GM18858 (cell line): ENCODE measurements at regions not wholly inside any gene's neighbourhood (a gene's known extent, or its start where the extent isn't known, plus 50 kb on each side); places are given as distances from the start of the nearest gene placed in this dataset.

Source experiments
- ATAC-seq: cut with Tn5 transposase; IDR thresholded peaks from one replicate; pipeline ENCODE4 v1.9.1; 2021; ENCODE audit not compliant: unreplicated experiment

GRCh38 chr4:18935659-18936345 lies 914.2 kb upstream of the LCORL start:
- ATAC-seq: no peak

- ATAC-seq: no peak
Measured at GRCh38 chr4:18934197-18934596, 912.6 kb upstream of the LCORL start.

DNA sequence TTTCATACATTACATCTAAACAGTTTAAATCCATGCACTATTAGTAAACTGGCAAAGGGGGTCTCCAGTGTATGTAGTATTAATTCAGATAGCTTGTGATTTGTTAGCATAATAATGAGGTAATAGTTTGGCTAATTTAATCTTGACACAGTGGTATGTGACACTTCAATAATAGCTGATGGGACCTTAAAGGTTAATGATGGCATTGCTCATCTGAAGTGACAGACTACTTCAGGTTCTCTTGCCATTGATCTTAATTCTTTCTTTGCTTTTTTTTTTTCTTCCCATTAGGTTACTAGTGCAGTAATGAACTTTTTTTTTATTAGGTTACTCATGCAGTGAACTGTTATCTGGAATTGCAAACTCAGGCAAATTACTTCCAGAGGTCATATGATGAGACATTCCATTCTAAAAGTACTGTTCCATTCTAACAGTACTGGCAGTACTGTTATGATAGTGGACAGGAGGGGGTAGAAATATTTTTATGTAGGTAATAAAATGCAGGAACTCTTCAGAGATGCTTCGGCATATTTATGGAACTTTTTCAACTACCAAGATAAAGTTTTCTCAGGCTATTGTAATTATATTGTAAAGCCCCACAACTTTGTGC lies 911.3 kb upstream of the LCORL start:
- no peak for ATAC-seq

DNA sequence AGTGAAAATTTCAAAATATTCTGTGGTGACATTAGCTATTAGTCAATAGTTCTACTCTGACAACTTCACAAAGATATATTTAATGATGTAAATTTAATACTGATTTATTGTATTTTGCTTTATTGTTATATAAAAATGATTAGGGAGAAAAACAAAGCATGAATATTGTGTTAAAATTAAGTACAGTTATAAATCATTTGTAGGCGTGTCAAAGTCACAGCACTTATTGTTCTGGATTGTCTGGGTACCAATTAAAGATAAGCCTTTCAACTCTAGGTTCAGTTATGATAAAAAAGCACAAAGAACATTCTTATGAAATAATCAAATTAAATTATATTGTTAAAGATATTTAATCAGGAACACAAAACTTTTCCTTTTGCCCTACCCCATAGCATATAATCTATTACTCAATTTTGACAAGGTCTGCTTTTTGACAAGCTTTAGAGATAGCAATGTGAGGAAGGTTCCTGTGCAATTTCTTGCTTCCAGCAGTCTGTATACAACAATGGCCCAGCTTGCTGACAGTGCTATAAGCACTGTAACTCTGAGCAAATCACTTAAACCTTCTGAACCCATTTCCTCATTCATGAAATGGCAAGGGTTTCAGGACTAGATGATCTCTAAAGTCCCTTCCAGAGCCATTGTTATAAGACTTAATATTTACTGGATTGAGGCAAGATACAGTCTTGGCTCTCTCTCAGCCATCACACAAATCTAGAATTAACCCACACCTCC lies 910.3 kb upstream of the LCORL start:
- ATAC-seq: no peak

GRCh38 chr4:18930487-18930886 lies 908.9 kb upstream of the LCORL start:
- no peak for ATAC-seq

- no peak for ATAC-seq
Measured at GRCh38 chr4:18923496-18924161, 902.1 kb upstream of the LCORL start.

DNA sequence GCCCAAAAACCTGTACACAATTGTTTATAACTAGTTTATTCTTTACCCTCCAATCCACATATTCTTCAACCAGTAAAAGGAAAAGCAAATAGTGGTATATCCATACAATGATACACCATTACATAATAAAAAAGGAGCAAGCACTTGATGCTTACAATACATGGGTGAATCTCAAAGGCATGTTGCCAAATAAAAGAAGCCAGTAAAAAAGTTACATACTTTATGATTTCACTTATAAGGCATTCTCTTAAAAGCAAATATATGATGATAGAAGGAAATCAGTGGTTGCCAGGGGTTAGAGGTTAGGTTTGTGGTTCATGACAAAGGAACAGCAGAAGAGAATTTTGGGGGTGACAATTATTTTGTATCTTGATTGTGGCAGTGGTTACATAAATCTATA lies 896.1 kb upstream of the LCORL start:
- no peak for ATAC-seq

DNA sequence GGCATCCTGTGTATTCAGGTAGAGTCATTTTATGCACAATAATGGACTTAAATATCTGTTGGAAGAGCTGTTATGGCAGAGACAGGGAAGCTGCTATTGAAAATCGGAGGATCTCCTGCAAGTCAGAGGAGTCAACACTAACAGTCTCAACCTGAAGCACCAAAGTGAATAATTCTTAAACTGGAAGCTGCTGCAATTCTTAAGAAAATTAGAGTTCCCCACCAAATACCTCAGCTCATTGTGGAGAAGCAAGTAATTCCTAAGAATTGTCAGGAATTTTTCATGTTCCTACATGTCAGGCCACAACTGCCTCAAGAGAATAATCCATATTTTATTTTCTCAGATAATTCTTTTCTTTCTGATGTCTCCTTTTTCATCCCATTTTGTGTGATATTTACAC lies 892.6 kb upstream of the LCORL start:
- no peak for ATAC-seq

DNA sequence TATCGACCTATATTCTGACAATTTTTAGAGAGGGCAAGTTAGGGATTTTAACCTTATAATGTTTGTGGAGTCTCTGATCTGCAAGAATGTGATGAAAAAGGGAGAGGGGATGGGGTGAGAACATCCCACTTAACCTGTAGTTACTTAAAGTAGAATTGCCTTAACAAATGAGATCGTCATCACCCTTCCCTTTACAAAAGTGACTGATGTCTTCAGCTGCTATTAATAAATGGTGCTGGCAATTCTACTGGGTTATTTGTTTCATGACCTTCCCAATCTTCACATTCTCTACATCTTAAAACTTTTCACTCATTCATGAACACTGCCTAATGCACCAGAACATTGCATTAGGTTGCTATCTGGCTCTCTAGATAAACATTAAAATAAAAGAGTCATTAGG lies 873.4 kb upstream of the LCORL start:
- ATAC-seq: no peak

- ATAC-seq: no peak
Measured at GRCh38 chr4:18882468-18882867, 860.9 kb upstream of the LCORL start.

- ATAC-seq: no peak
Measured at GRCh38 chr4:18881556-18881955, 860.0 kb upstream of the LCORL start.

DNA sequence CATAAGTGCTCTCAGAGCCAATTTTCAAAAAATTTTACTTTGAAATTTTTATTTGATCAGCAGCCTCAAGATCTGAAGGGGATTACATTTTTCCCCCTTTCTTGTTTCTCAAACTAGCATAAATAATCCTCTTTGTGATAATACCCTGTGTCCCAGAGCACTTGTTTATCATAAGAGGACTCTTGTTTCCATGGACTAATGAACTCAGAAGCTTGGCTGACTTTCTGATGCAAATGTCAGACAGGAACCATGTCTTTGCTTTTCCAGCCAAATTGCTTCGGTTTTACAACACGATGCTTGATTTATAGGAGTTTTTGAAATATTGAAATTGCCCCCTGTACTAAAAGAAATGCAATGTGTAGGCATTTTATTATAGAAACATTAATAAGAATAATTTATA lies 859.3 kb upstream of the LCORL start:
- no peak for ATAC-seq

DNA sequence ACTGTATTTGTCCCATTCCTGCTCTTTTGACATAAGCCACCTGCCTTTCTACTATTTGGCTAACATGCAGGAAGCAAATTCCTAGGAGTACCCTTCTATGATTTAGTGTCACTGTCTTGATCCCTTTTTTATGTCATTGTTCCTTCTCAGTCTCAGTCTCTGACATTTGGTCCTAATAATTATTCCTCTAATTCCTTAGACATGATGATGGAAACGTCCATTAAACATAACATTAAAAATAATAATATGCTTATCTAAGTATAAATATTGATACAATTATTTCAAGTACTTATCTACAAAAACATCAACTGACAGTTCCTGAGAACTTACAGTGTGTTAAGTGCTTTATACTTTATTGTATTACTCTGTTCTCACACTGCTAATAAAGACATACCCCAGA lies 857.0 kb upstream of the LCORL start:
- no peak for ATAC-seq

GRCh38 chr4:18869166-18869565 lies 847.6 kb upstream of the LCORL start:
- no peak for ATAC-seq

DNA sequence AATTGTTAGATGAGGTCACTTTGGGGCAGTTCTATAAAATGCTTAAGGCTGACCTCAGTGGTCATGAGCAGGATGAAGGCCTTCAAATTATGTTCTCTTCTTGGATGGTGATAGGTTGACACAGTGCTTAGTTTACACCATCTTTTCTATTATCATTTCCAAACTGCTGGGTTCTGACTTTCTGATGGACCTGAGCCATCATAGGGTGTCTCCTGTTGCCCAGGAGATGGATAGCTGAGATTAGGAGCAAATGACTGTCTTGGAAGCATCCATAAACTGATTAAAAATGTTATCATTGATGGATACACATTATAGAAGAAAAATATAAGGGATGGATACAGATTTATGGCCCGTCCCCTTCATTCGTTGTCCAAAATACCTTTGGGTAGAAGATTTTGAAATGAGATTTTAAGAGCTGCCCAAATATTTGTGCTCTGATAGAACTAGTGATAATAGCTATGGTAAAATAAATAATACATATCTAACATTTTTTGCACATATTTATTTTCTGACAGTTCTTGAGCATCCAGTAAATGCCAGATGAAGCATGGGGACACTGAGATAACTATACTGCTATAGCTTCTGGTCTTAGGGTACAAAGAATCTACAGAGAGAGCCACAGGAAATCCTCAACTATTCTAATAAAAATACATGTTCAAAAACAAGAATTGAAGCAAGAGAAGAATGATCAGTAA lies 839.4 kb upstream of the LCORL start:
- no peak for ATAC-seq

DNA sequence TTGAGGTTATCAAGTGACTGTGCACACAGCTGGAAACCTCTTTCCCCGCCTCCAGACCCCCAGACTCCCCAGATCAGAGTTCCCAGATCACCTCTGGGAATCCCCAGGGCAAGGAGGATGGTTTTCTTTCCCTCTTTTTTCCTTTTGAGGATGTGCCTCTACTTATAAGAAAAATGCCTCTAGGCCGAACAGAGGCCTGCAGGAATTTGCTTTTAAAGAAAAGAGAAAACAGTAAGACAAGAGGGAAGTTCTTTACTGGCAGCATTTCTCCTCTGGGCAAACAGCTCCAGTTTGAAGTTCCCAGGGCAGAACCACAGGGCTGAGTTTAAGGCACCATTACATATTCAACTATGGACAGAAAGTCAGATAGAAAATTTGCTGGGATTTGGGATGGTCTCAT lies 837.9 kb upstream of the LCORL start:
- ATAC-seq: no peak

DNA sequence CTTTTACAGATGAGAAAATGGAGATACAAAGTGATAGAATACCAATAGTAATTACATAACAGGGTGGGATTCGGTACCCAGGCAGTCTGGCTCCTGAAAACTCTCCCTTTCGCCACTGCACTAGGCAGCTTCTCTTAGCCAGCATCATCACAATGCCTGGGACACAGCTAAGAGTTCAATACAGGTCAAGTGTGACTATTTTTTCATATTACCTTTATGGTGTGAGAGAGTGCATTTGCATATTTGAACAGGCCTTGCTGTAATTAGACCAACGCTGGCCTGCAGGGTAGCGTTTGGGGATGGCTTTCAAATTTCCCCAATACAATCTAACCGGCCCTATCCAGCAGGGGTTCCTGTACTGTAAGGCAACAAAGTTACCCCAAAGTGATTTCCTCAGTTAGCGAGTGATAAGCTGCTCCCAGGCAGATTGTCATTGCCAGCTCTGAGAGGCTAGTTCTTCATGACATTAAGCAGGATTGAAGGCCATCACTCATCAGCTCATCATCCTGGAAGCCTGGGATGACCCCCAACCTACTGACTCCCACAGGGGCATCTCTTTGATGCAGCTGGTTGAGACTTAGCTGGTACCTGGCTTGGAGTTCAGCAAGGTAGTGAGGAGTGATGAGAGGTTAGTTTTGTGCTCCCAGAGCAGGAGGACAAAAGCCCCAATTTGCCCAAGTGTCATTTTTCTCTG lies 836.8 kb upstream of the LCORL start:
- ATAC-seq: no peak

GRCh38 chr4:18850867-18851266 lies 829.3 kb upstream of the LCORL start:
- ATAC-seq: no peak

GRCh38 chr4:18847249-18847890 lies 825.8 kb upstream of the LCORL start:
- ATAC-seq: no peak

DNA sequence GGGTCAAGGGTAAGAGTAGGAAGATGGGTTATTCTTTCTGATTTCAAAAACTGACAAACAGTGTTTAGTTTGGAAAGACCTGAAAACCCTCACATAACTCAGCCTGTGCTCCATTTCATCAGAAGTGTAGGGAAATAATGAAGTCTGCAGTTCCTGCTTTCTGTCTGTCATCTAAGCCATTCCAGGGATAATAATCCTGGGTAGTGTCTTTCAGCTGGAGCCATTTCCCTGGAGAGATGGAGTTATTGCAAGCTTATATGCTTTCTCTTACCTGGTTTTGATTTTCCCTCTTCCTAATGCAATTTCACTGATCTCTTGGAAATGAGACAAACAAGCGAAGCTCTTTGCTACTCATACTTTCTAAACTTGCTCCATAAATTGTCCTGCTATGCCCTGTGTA lies 824.8 kb upstream of the LCORL start:
- ATAC-seq: no peak
